Lower leg skin (tissue), 4 donors: ENCODE measurements at regions not wholly inside any gene's neighbourhood (a gene's known extent, or its start where the extent isn't known, plus 50 kb on each side); places are given as distances from the start of the nearest gene placed in this dataset.
A peak's percentile ranks its signal among the peaks of the same experiment; 100 is the strongest.

ENCODE experiments used
- DNase-seq, 2 donors: peaks; one replicate each; pipeline ENCODE4 v3.0.0-alpha.2; 2019; ENCODE audit warnings: low spot score in 2 of 2
- H3K4me3 ChIP-seq: fragments of 200-600 bp; sonication (generic); 2 replicates; pipeline ENCODE4 v1.5.1; 2017; ENCODE audit warnings: mild to moderate bottlenecking, low read depth; ENCODE audit not compliant: poor library complexity, severe bottlenecking
- CTCF ChIP-seq, 3 donors: fragments of 450-650 bp; IDR thresholded peaks; one replicate each; pipeline ENCODE4 v1.5.1; 2016; ENCODE audit warnings: antibody characterized with exemption in 3 of 3, mild to moderate bottlenecking in 3 of 3, moderate library complexity in 2 of 3
- POLR2A ChIP-seq, 2 donors: fragments of 450-650 bp; IDR thresholded peaks; one replicate each; pipeline ENCODE4 v1.6.1; 2016 to 2017; ENCODE audit warnings: antibody characterized with exemption in 2 of 2, mild to moderate bottlenecking in 1 of 2, moderate library complexity in 1 of 2
- WGBS, 2 donors: methylation state at CpG; one replicate each; pipeline ENCODE4 v1.1.5; 2018; 5-methylcytosine and 5-hydroxymethylcytosine counted together
- intact Hi-C: fragments of 100-400 bp; cut with DNase I; formaldehyde crosslinking; loops from one replicate; pipeline ENCODE4 v1.15.0; 2023; ENCODE audit warnings: low total_unique reads

GRCh38 chr2:239625156-239625845 is 224.5 kb upstream of the HDAC4 start:
- WGBS, 2 donors = 94% methylated on average over 16 to 17 of the region's 17 CpGs
- TF ChIP-seq POLR2A (IDR thresholded peaks at IDR 0.05) (no peak), CTCF (IDR thresholded peaks at IDR 0.05) (no peak)
- no peak for DNase-seq
- no peak overlapping the region for H3K4me3 ChIP-seq
- intact Hi-C loops = no loop called here

GRCh38 chr2:239621611-239622010 is 220.8 kb upstream of the HDAC4 start:
- no peak for DNase-seq
- TF ChIP-seq CTCF (IDR thresholded peaks at IDR 0.05) (no peak), POLR2A (IDR thresholded peaks at IDR 0.05) (no peak)
- no peak overlapping the region for H3K4me3 ChIP-seq
- intact Hi-C loops = no loop called here
- 93 to 95% methylated on average over 8 of the region's 8 CpGs for WGBS, 2 donors

- TF ChIP-seq CTCF (IDR thresholded peaks at IDR 0.05) (no peak), POLR2A (IDR thresholded peaks at IDR 0.05) (no peak)
- H3K4me3 ChIP-seq = no peak overlapping the region
- WGBS, 2 donors = 71 to 83% methylated on average over 1 of the region's 1 CpG
Observed at GRCh38 chr2:239619369-239619768, 218.5 kb upstream of the HDAC4 start.

GRCh38 chr2:239616729-239617128 is 215.9 kb upstream of the HDAC4 start:
- intact Hi-C loops = no loop called here
- no peak for DNase-seq
- TF ChIP-seq POLR2A (IDR thresholded peaks at IDR 0.05) = no peak
- TF ChIP-seq CTCF (IDR thresholded peaks at IDR 0.05) = no peak
- H3K4me3 ChIP-seq = no peak overlapping the region
- 80 to 97% methylated on average over 2 of the region's 2 CpGs for WGBS, 2 donors

More at GRCh38 chr2:239619369-239619768, 218.5 kb upstream of the HDAC4 start:
- DNase-seq = no peak
- intact Hi-C loops = no loop called here

- TF ChIP-seq CTCF (IDR thresholded peaks at IDR 0.05) (no peak), POLR2A (IDR thresholded peaks at IDR 0.05) (no peak)
- DNase-seq = peak in 1 of 2 donors; percentile 64
- intact Hi-C loops = no loop called here
- WGBS, 2 donors = 86 to 89% methylated on average over 11 of the region's 11 CpGs
- H3K4me3 ChIP-seq = no peak overlapping the region
Observed at GRCh38 chr2:239612133-239612532, 211.3 kb upstream of the HDAC4 start.
